ENCODE measurements at regions not wholly inside any gene's neighbourhood (a gene's known extent, or its start where the extent isn't known, plus 50 kb on each side); places are given as distances from the start of the nearest gene placed in this dataset.

DNA sequence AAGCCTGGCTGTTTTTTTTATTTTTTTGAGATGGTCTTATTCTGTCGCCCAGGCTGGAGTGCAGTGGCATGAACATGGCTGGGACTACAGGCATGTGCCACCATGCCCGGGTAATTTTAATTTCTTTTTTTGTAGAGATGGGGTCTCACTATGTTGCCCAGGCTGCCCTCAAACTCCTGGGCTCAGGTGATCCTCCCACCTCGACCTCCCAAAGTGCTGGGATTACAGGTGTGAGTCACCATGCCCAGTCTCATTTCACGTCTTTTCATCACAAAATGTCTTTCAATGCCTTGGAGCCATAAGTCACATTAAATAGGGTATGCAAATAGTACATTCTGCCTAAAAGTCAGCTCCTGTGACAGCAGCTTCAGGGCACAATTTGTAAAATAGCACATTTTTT is 52.8 kb downstream of the SOX2 start:
- no peak for DNase-seq
- in situ Hi-C loops (cut with MboI; ENCODE audit: low pct_unique_long_range_greater_than_20kb, low sequenced_read_pairs) = no loop called here

DNA sequence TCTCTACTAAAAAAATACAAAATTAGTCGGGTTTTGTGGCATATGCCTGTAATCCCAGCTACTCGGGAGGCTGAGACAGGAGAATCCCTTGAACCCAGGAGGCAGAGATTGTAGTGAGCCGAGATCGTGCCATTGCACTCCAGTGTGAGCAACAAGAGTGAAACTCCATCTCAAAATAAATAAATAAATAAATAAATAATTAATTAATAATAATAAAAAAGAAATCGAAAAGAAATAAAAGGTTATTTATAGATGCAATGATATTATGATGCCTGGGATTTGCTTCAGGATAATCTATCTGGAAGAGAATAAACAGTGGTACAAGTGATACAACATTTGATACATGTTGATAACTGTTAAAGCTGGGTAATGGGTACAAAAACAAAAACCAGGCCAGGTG is 58.6 kb downstream of the SOX2 start:
- in situ Hi-C loops (cut with MboI; ENCODE audit: low pct_unique_long_range_greater_than_20kb, low sequenced_read_pairs) = no loop called here
- no peak for DNase-seq

GRCh38 chr3:181771120-181771519 is 59.4 kb downstream of the SOX2 start:
- in situ Hi-C loops (cut with MboI; ENCODE audit: low pct_unique_long_range_greater_than_20kb, low sequenced_read_pairs) = no loop called here
- DNase-seq = no peak

DNA sequence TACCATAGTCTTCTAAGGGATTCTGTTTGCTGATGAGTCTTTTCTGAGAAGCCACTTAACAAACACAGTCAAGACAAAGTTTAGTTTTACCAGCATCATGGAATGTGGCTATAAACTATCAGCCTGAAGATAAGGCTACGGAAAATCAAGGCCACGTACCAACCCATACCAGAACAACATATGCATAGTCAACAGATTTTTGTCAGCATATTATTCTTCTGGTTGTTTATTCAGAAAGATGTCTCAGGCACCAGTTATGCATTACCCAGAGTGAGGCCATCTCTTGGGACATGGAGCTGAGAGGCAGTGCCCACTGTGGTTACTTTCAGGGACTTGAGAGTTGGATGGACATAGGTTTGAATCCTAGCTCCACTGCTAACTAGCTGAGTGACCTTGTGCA is 60.4 kb downstream of the SOX2 start:
- in situ Hi-C loops (cut with MboI; ENCODE audit: low pct_unique_long_range_greater_than_20kb, low sequenced_read_pairs) = no loop called here
- no peak for DNase-seq

- in situ Hi-C loops (cut with MboI; ENCODE audit: low pct_unique_long_range_greater_than_20kb, low sequenced_read_pairs) = no loop called here
- no peak for DNase-seq
Measured at GRCh38 chr3:181773921-181774320, 62.2 kb downstream of the SOX2 start.

DNA sequence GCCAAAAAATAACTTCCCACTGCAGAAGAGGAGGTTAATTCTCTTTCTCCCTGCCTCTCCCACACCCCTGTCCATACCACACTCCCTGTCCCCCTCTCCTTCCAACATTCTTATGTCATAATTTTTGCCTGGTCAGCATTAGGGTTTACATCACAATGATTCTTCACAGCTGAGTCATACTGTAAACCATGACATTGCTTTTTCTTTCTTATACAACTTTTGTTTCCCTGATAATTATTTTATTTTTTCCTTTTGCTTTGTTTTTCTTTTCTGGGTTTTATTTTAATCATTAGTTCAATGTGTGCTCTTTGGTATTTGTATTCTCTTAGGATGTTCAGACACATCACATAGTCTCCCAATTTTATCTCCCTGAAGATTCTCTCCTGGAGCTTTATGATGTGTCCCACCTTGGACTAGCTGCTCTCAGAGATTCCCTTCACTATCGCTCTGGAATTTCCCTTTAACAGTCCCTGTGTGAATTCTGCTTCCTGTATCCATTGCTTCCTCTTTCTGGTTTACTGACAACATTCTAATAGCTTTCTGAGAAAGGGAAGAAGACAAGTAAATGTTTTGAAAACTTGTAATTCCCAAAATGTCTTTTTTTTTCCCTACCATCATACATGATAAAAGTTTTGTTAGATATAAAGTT is 70.7 kb downstream of the SOX2 start:
- no peak for DNase-seq
- in situ Hi-C loops (cut with MboI; ENCODE audit: low pct_unique_long_range_greater_than_20kb, low sequenced_read_pairs) = no loop called here

DNA sequence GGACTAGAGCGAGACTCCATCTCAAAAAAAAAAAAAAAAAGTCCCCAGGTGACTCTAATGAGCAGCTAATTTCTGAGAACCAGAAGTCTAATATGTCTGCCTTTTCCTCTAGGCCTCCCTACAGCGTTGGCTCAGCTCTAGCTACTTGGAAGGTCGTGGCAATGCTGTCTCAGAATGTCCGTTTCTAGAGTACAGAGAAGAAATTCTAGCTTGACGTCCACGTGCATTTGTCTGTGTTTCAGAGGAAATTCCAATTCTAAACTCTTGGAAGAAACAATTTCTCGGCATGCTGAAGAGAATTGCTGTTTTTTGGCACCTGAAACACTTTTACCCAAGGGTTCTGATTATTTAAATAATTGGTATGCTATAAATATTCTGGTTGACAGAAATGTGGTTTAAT is 78.8 kb downstream of the SOX2 start:
- no peak for DNase-seq
- in situ Hi-C loops (cut with MboI; ENCODE audit: low pct_unique_long_range_greater_than_20kb, low sequenced_read_pairs) = no loop called here

DNA sequence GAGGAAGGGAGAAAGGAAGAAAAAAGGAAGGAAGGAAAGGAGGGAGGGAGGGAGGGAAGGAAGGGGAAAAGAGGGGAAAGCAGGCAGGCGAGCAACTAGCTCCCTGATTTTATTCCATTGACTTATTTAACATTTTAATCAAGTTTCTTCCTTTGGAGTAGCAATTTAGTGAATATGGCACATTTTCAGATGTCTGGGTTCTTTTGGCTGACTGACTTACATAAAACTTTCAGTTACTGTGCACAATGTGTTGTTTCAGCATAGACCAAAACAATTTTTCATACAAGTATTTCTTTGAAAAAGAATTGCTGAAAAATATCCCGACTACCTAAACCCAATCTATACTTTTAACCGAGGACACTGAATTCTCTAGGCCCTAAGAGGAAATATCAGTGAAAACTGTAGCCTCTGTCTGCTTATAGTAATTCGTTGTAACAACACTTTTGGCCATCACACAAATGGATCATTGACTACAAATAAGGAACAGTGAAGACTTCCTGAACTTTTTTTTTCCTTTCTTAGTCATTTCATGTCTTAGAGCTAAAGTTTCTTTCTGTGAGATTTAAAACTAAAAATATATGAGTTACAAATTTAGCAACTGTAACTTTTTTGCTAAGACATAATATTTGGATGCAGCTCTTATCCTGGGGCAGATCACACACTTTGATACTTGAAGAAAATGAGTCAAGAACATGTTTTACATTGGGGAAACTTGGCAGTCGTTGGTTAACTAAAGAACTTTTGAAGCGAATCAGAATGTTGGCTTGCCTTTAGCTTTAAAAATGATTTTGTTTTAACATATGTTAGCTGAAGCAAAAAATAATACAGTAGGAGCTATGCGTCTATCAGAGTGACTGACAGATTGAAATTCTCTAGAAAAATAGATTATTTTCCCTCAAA is 79.6 kb downstream of the SOX2 start:
- no peak for DNase-seq
- in situ Hi-C loops (cut with MboI; ENCODE audit: low pct_unique_long_range_greater_than_20kb, low sequenced_read_pairs) = no loop called here

- in situ Hi-C loops (cut with MboI; ENCODE audit: low pct_unique_long_range_greater_than_20kb, low sequenced_read_pairs) = no loop called here
- no peak for DNase-seq
Measured at GRCh38 chr3:181793006-181793405, 81.3 kb downstream of the SOX2 start.

DNA sequence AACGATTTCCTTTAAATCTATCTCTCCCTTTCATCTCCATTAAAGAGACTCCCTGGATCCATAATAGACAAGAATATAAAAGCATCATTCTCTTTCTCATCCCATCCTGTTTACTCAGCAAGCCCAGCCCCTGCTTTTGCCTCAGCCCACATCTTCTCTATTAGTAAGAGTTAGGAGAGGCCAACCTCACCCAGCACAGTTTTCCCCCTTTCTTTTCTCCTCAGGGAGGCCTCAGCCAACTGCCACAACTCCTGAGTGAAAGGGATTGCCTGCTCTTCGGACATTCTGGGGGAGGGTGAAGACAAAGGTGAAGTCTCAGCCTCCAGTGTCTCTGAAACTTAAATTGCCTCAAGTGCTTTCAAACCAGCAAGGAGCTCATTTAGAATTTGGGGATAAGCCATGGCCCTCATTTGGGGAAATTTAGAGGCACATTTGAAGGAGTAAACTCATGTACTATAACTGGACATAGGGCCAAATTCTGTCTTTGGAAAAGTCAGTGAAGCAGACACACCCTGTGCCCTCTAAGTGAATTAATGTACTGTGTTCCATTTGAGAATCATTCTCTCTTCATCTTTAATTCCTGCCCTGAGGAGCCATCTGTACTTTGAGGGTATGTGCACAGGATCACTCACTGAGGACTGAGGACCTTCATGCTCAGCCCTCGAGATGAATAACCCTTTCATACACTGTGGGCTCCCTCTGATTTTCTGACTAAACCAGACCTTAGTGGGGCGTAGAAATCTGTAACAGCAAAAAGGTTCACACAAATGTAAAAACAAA is 82.5 kb downstream of the SOX2 start:
- no peak for DNase-seq
- in situ Hi-C loops (cut with MboI; ENCODE audit: low pct_unique_long_range_greater_than_20kb, low sequenced_read_pairs) = no loop called here

DNA sequence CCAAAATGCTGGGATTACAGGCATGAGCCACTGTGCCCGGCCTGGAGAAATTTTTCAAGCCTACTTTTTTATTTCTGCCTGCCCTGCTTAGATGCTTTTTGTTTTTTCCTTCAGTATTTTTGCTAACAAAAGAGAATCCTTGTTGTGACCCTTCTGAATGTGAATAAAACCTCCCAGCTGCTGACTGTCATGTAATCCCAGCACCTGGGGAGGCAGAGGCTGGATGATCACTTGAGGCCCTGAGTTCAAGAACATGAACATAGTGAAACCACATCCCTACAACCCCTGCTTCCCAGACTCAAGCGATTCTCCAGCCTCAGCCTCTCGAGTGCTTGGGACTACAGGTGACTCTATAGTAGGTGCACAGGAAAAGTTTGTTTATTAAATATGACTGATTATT is 84.9 kb downstream of the SOX2 start:
- in situ Hi-C loops (cut with MboI; ENCODE audit: low pct_unique_long_range_greater_than_20kb, low sequenced_read_pairs) = no loop called here
- DNase-seq = no peak

DNA sequence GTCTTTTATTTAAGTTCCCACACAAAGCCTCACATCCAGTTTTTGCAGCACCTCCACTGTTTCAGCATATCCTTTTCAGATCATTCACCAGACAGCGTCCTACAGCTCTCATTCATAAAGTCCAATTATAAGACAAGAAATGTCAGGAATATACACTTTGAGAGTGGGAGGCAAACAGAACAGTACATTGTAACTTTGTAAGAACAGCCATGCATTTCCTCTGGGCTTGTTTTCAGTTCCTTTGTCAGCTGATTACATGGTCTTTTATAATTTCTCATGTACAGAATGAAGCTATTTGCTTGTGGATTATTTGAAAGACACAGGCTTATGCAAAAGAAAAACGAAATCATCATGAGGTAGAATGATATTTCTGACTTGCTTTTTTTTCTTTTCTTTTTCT is 85.7 kb downstream of the SOX2 start:
- in situ Hi-C loops (cut with MboI; ENCODE audit: low pct_unique_long_range_greater_than_20kb, low sequenced_read_pairs) = no loop called here
- DNase-seq = no peak

GRCh38 chr3:181805703-181806102 is 94.0 kb downstream of the SOX2 start:
- in situ Hi-C loops (cut with MboI; ENCODE audit: low pct_unique_long_range_greater_than_20kb, low sequenced_read_pairs) = no loop called here
- no peak for DNase-seq

DNA sequence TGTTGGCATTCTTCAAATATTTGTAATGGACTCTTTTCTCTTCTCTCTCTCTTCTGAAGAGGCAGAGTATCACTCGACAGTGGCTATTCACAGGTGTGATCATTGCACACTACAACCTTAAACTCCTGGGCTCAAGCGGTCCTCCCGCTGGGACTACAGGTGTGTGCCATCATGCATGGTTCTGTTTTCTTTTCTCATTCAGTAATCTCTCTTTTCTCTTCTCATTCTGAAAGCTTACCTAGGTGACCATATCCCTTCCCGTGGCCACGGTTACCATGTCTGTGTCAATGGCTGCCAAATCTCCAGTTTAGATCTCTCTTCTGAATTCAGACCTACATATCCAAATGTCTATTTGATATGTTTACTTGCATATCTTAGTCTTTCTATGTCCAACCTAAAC is 96.3 kb downstream of the SOX2 start:
- DNase-seq = no peak
- in situ Hi-C loops (cut with MboI; ENCODE audit: low pct_unique_long_range_greater_than_20kb, low sequenced_read_pairs) = no loop called here

DNA sequence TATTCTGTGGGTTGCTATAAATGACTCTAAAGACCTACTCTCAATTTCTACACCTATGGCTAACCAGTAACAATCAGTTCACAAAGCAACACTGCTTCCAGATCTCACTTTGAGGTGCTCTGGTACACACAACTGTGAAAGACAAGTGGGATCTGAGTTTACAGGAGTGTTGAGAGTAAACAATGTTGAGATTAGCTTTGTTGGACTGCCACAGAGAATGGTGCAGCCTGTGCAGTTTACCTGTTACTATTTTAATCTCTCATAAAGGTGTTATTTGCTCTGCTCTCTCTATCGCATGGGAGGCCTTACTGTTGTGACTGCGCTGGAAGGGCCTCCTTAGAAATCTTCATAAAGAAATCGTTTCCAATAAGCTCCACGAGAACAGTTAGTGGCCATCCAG is 112.0 kb downstream of the SOX2 start:
- in situ Hi-C loops (cut with MboI; ENCODE audit: low pct_unique_long_range_greater_than_20kb, low sequenced_read_pairs) = no loop called here
- DNase-seq = no peak

DNA sequence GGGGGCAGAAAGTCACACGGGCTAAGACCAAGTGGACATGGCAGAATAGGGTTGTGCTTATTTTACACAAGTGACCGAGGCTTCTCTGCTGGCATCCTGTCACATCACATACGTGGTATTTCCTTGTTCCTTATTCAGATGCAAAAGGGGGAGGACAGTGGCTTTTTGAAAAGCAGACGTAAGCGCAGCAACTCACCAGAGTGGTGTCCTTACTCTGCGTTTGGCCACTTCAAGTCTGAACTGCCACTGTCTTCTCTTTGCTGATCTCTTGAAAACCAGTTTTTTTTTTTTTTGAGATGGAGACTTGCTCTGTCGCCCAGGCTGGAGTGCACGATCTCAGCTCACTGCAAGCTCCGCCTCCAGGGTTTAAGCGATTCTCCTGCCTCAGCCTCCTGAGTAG is 113.2 kb downstream of the SOX2 start:
- no peak for DNase-seq
- in situ Hi-C loops (cut with MboI; ENCODE audit: low pct_unique_long_range_greater_than_20kb, low sequenced_read_pairs) = no loop called here

- DNase-seq = no peak
- in situ Hi-C loops (cut with MboI; ENCODE audit: low pct_unique_long_range_greater_than_20kb, low sequenced_read_pairs) = no loop called here
Measured at GRCh38 chr3:181839039-181839915, 127.6 kb downstream of the SOX2 start.

DNA sequence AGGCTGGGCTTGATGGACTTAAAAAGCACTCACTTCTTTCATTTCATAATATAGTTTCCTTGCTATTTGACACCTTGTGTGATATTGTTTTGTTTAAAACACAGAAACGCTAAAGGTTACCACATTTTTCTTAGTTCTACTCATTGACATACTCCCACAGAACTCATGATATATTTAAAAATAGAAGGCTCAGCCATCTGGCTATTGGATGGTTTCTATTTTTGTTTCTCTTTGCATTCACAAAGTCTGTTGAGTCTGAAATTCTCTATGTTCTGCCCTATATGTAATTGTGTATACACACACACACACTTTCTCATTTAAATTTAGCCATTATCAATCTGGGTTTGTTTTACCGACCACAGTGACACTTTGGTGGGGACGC is 128.2 kb downstream of the SOX2 start:
- in situ Hi-C loops (cut with MboI; ENCODE audit: low pct_unique_long_range_greater_than_20kb, low sequenced_read_pairs) = no loop called here
- no peak for DNase-seq

GRCh38 chr3:181844211-181844610 is 132.5 kb downstream of the SOX2 start:
- in situ Hi-C loops (cut with MboI; ENCODE audit: low pct_unique_long_range_greater_than_20kb, low sequenced_read_pairs) = no loop called here
- DNase-seq = no peak

Data from KBM-7 (cell line).